Neural cell (in vitro differentiated cells): ENCODE measurements at regions not wholly inside any gene's neighbourhood (a gene's known extent, or its start where the extent isn't known, plus 50 kb on each side); places are given as distances from the start of the nearest gene placed in this dataset.

Source experiments
- H2AFZ ChIP-seq: fragments of 200-600, 300-800 bp; sonication (generic), shearing (Covaris generic); 2 replicates; pipeline ENCODE4 v1.6.0; 2014; ENCODE audit warnings: low read depth, mild to moderate bottlenecking, antibody characterized with exemption, low read length, moderate library complexity
- H3F3A ChIP-seq: fragments of 200-600 bp; shearing (Covaris generic); 2 replicates; pipeline ENCODE4 v1.6.1; 2016; ENCODE audit warnings: mild to moderate bottlenecking, moderate library complexity, mixed read lengths, antibody characterized with exemption, low read length; ENCODE audit not compliant: insufficient read depth, poor library complexity, severe bottlenecking
- H3K27ac ChIP-seq: fragments of 200-600, 300-800 bp; sonication (generic), shearing (Covaris generic); 2 replicates; pipeline ENCODE4 v1.5.1; 2014; ENCODE audit warnings: mild to moderate bottlenecking, low read length, moderate library complexity
- H3K27me3 ChIP-seq: fragments of 300-800, 200-600 bp; sonication (generic), shearing (Covaris generic); 2 replicates; pipeline ENCODE4 v1.6.0; 2014; ENCODE audit warnings: mild to moderate bottlenecking, low read depth, low read length, moderate library complexity; ENCODE audit not compliant: insufficient read depth
- H3K36me3 ChIP-seq: fragments of 300-800, 200-600 bp; sonication (generic), shearing (Covaris generic); 2 replicates; pipeline ENCODE4 v1.5.1; 2014; ENCODE audit warnings: mild to moderate bottlenecking, antibody characterized with exemption, low read length, moderate library complexity; ENCODE audit not compliant: insufficient read depth
- H3K4me2 ChIP-seq: fragments of 300-800, 200-600 bp; sonication (generic), shearing (Covaris generic); 2 replicates; pipeline ENCODE4 v1.6.0; 2014; ENCODE audit warnings: mild to moderate bottlenecking, low read length
- H3K4me3 ChIP-seq: fragments of 300-800, 200-600 bp; sonication (generic), shearing (Covaris generic); 2 replicates; pipeline ENCODE4 v1.5.1; 2014; ENCODE audit warnings: mild to moderate bottlenecking, low read length, moderate library complexity
- H3K79me2 ChIP-seq: fragments of 200-600 bp; shearing (Covaris generic); replicated peaks from 2 replicates; pipeline ENCODE4 v1.6.0; 2014; ENCODE audit warnings: mild to moderate bottlenecking, low read length, moderate library complexity; ENCODE audit not compliant: insufficient read depth
- H3K9ac ChIP-seq: fragments of 300-800, 200-600 bp; sonication (generic), shearing (Covaris generic); 2 replicates; pipeline ENCODE4 v1.6.1; 2016; ENCODE audit warnings: mild to moderate bottlenecking, low read length, mixed read lengths
- H3K9me2 ChIP-seq: fragments of 200-600 bp; shearing (Covaris generic); 2 replicates; pipeline ENCODE4 v1.6.1; 2016; ENCODE audit warnings: mild to moderate bottlenecking, low read length, mixed read lengths; ENCODE audit not compliant: insufficient read depth
- H3K9me3 ChIP-seq: fragments of 200-600, 300-800 bp; sonication (generic), shearing (Covaris generic); 2 replicates; pipeline ENCODE4 v1.6.1; 2016; ENCODE audit warnings: mild to moderate bottlenecking, mixed run types, low read length, moderate library complexity, mixed read lengths
- H4K20me1 ChIP-seq: fragments of 200-600 bp; shearing (Covaris generic); 2 replicates; pipeline ENCODE4 v1.6.1; 2016; ENCODE audit warnings: mild to moderate bottlenecking, mixed run types; ENCODE audit not compliant: insufficient read depth
- EP300 ChIP-seq: fragments of 450-650 bp; conservative IDR thresholded peaks from 2 replicates; pipeline ENCODE4 v1.6.1; 2014; ENCODE audit warnings: antibody characterized with exemption, mild to moderate bottlenecking, moderate library complexity; ENCODE audit not compliant: poor library complexity, severe bottlenecking
- EZH2 ChIP-seq: fragments of 200-600, 300-800 bp; shearing (Covaris generic), sonication (generic); IDR thresholded peaks from 2 replicates; pipeline ENCODE4 v1.6.1; 2014; ENCODE audit warnings: antibody characterized with exemption, low read length, borderline replicate concordance, mild to moderate bottlenecking; ENCODE audit not compliant: insufficient read depth, poor library complexity, severe bottlenecking
- MXI1 ChIP-seq: fragments of 450-650 bp; conservative IDR thresholded peaks from 2 replicates; pipeline ENCODE4 v1.6.1; 2014; ENCODE audit warnings: antibody characterized with exemption, mild to moderate bottlenecking; ENCODE audit not compliant: poor library complexity, severe bottlenecking
- POLR2AphosphoS5 ChIP-seq: IDR thresholded peaks from 2 replicates; pipeline ENCODE4 v1.6.1; 2012
- RAD21 ChIP-seq: fragments of 450-650 bp; conservative IDR thresholded peaks from 2 replicates; pipeline ENCODE4 v1.6.1; 2014; ENCODE audit warnings: antibody characterized with exemption, mild to moderate bottlenecking, moderate library complexity
- SMC3 ChIP-seq: fragments of 450-650 bp; conservative IDR thresholded peaks from 2 replicates; pipeline ENCODE4 v1.6.1; 2014; ENCODE audit warnings: antibody characterized with exemption, mild to moderate bottlenecking, moderate library complexity; ENCODE audit not compliant: poor library complexity
- TAF1 ChIP-seq: IDR thresholded peaks from 2 replicates; pipeline ENCODE4 v1.6.1; 2012; ENCODE audit warnings: low read depth
- TF ChIP-seq, protein P1 (sequence below): fragments of 450-650 bp; IDR thresholded peaks from 2 replicates; pipeline ENCODE4 v1.5.1; 2014; ENCODE audit warnings: antibody characterized with exemption, mild to moderate bottlenecking, moderate library complexity; ENCODE audit not compliant: poor library complexity, severe bottlenecking
- TF ChIP-seq, protein P2 (sequence below): IDR thresholded peaks from 2 replicates; pipeline ENCODE4 v1.6.1; 2012; ENCODE audit warnings: borderline replicate concordance

DNA sequence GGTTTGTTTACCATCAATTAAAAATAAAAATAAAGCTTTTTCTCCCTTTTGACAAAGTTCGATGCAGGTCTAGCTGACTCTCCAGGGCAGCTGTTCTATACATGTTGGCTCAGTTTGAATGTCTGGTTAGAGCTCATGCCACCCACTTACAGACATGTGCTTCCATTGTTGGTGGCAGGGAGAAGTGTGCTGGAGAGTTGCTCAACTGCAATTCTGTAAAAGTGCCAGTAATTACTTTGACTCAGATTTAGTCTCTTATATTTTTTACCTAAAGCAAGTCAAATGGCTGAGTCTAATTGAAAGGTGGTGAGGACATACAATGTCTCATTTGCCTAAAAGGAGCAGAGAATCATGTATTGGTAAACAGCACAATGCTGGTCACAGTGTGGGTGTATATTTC lies 609.1 kb upstream of the SYT4 start:
- Histone ChIP-seq H2AFZ (no peak overlapping the region), H3K9ac (no peak overlapping the region), H4K20me1 (no peaks in the 10 kb centered on the region), H3K27me3 (no peaks in the 10 kb centered on the region), H3F3A (no peaks in the 10 kb centered on the region), H3K27ac (no peak overlapping the region), H3K9me2 (no peaks in the 10 kb centered on the region), H3K79me2 (no peaks in the 10 kb centered on the region), H3K4me2 (no peak overlapping the region), H3K9me3 (no peaks in the 10 kb centered on the region), H3K36me3 (no peaks in the 10 kb centered on the region), H3K4me3 (no peak overlapping the region)
- TF ChIP-seq EZH2 (no peak), TAF1 (no peak), SMC3 (no peak), EP300 (no peak), POLR2AphosphoS5 (no peak), RAD21 (no peak), MXI1 (no peak)
- TF ChIP-seq, protein P1, sequence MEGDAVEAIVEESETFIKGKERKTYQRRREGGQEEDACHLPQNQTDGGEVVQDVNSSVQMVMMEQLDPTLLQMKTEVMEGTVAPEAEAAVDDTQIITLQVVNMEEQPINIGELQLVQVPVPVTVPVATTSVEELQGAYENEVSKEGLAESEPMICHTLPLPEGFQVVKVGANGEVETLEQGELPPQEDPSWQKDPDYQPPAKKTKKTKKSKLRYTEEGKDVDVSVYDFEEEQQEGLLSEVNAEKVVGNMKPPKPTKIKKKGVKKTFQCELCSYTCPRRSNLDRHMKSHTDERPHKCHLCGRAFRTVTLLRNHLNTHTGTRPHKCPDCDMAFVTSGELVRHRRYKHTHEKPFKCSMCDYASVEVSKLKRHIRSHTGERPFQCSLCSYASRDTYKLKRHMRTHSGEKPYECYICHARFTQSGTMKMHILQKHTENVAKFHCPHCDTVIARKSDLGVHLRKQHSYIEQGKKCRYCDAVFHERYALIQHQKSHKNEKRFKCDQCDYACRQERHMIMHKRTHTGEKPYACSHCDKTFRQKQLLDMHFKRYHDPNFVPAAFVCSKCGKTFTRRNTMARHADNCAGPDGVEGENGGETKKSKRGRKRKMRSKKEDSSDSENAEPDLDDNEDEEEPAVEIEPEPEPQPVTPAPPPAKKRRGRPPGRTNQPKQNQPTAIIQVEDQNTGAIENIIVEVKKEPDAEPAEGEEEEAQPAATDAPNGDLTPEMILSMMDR, result no peak
- TF ChIP-seq, protein P2, sequence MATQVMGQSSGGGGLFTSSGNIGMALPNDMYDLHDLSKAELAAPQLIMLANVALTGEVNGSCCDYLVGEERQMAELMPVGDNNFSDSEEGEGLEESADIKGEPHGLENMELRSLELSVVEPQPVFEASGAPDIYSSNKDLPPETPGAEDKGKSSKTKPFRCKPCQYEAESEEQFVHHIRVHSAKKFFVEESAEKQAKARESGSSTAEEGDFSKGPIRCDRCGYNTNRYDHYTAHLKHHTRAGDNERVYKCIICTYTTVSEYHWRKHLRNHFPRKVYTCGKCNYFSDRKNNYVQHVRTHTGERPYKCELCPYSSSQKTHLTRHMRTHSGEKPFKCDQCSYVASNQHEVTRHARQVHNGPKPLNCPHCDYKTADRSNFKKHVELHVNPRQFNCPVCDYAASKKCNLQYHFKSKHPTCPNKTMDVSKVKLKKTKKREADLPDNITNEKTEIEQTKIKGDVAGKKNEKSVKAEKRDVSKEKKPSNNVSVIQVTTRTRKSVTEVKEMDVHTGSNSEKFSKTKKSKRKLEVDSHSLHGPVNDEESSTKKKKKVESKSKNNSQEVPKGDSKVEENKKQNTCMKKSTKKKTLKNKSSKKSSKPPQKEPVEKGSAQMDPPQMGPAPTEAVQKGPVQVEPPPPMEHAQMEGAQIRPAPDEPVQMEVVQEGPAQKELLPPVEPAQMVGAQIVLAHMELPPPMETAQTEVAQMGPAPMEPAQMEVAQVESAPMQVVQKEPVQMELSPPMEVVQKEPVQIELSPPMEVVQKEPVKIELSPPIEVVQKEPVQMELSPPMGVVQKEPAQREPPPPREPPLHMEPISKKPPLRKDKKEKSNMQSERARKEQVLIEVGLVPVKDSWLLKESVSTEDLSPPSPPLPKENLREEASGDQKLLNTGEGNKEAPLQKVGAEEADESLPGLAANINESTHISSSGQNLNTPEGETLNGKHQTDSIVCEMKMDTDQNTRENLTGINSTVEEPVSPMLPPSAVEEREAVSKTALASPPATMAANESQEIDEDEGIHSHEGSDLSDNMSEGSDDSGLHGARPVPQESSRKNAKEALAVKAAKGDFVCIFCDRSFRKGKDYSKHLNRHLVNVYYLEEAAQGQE, result no peak

DNA sequence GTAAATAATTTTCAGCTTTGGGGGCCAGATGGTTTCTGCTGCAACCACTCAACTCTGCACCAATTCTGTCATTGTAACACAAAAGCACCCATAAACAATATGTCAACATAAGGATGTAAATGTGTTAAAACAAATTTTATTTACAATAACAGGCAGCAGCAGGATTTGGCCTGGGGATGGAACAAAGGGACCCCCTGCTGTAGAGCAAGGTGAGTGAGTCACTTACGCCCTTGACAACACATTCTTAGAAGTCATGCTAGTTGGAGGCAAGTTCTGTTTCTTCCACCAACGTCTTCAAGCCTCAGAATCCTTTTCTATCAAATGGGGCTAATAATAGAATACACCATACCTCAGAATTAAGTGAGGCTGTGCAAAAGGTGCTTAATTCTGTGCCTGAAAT lies 610.2 kb upstream of the SYT4 start:
- Histone ChIP-seq H3K4me3 (no peak overlapping the region), H2AFZ (no peak overlapping the region), H3K9ac (no peak overlapping the region), H3K27me3 (no peaks in the 10 kb centered on the region), H4K20me1 (no peaks in the 10 kb centered on the region), H3F3A (no peaks in the 10 kb centered on the region), H3K4me2 (no peak overlapping the region), H3K36me3 (no peaks in the 10 kb centered on the region), H3K79me2 (no peaks in the 10 kb centered on the region), H3K9me2 (no peaks in the 10 kb centered on the region), H3K27ac (no peak overlapping the region), H3K9me3 (no peaks in the 10 kb centered on the region)
- TF ChIP-seq MXI1, result no peak
- TF ChIP-seq TAF1, result no peak
- TF ChIP-seq RAD21, result no peak
- TF ChIP-seq POLR2AphosphoS5, result no peak

DNA sequence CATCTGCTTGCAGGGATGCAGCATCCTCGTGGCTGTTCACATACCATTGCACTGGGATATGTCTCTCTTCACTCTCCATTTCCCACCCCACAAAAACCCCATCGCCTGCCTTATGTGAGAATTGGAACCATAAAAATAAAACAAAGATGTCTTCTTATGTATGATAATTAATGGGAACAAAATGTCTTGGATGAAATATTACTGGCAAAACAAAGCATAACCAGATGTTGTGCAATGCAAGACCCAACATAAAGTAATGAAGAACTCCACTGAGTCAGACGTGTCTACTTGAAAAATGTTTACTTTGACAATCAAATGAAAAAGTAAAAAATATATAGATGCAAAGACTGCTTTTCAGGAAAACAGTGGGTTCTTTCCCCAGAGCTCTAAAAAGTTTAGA lies 611.3 kb upstream of the SYT4 start:
- Histone ChIP-seq H3K9me2 (no peaks in the 10 kb centered on the region), H2AFZ (no peak overlapping the region), H3K27ac (no peak overlapping the region), H3K9ac (no peak overlapping the region), H3K79me2 (no peaks in the 10 kb centered on the region), H3K4me2 (no peak overlapping the region), H3K4me3 (no peak overlapping the region), H3K27me3 (no peaks in the 10 kb centered on the region), H3F3A (no peaks in the 10 kb centered on the region), H3K9me3 (no peaks in the 10 kb centered on the region), H3K36me3 (no peaks in the 10 kb centered on the region), H4K20me1 (no peaks in the 10 kb centered on the region)
- TF ChIP-seq POLR2AphosphoS5 (no peak), SMC3 (no peak)
- TF ChIP-seq, protein P1, result no peak
